Stimulated activated CD4-positive, alpha-beta T cell treated with anti-CD3 and anti-CD28 coated beads, Interleukin-4, amount 100 ng/mL, for 4 hours (primary cell): ENCODE measurements at regions not wholly inside any gene's neighbourhood (a gene's known extent, or its start where the extent isn't known, plus 50 kb on each side); places are given as distances from the start of the nearest gene placed in this dataset.
"Not testable (repeated sequence)": the region's sequence is repeated elsewhere in the genome, so short reads cannot be mapped to it uniquely, and the experiment has no call there.

ENCODE experiments used
- DNase-seq, 2 experiments: peaks; one replicate each; pipeline ENCODE4 v3.0.0-alpha.2; 2020

GRCh38 chr5:32534041-32534440 is 51.3 kb upstream of the SUB1 start:
- DNase-seq, result no peak

GRCh38 chr5:32531885-32532520 is 53.4 kb upstream of the SUB1 start:
- peak in 1 of 2 experiments; percentile 56 for DNase-seq

- not testable (repeated sequence) for DNase-seq
These were observed 58.0 kb upstream of the SUB1 start for GRCh38 chr5:32527321-32527720.

- DNase-seq, result no peak
These were observed 58.5 kb upstream of the SUB1 start for GRCh38 chr5:32526810-32527209.

DNA sequence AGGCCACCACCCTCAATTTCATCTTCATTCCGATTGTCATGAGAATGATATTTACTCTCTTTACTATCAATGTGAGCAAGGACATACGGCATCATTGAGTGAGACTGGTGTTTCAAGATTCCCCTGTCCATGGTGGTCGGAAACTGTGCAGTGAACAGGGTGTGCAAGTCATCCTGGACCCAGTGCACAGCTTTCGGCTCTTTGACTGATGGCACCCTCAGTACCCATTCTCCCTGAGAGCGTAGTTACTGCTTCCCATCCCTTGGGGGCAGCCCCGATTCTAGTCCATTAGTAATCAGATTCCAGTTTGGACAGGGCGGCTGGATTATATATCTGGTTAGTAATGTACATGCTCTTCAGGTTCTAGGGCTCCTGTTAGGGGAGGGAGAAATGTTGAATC is 61.7 kb upstream of the SUB1 start:
- DNase-seq, result no peak

DNA sequence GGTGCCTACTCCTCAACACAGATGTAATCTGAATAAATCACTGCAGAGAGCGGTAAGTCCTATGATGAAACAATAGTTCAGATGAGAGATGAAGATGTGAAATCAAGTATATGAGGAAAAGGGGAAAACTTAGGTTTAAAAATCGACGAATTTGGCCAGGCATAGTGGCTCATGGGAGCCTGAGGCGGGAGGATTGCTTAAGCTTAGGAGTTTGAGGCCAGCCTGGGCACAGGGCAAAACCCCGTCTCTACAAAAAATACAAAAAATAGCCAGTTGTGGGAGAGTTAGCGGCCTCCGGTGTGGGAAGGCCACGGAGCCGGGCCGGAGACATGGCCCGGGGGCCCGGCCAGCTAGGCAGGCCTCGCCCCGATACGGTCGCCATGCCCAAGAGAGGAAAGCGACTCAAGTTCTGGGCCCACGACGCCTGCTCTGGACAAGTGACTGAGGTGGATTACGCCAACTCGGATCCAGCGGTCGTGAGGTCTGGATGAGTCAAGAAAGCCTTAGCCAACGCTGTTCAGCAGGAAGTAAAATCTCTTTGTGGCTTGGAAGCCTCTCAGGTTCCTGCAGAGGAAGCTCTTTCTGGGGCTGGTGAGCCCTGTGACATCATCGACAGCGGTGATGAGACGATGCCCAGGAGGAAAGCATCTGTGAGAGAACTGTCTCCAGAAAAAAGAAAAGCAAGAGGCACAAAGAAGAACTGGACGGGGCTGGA is 62.8 kb upstream of the SUB1 start:
- DNase-seq, result peak in 1 of 2 experiments; percentile 30

GRCh38 chr5:32521481-32521880 is 63.9 kb upstream of the SUB1 start:
- no peak for DNase-seq

DNA sequence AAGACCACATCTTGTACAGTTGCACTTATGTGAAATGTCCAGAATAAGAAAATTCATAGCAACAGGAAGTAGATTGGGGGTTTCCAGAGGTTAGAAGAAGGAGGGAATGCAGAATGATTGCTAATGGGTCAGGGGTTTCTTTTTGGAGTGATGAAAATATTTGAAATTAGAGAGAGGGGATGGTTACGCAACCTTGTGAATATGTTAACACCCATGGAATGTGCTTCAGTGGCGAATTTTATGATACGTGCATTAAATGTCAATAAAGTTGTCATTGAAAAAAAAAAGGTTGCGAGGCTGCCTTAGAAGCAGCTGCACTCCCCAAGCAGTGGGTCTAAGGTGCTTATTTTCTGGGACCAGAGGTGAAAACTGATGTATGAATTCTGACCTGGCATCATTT is 64.4 kb upstream of the SUB1 start:
- no peak for DNase-seq

DNA sequence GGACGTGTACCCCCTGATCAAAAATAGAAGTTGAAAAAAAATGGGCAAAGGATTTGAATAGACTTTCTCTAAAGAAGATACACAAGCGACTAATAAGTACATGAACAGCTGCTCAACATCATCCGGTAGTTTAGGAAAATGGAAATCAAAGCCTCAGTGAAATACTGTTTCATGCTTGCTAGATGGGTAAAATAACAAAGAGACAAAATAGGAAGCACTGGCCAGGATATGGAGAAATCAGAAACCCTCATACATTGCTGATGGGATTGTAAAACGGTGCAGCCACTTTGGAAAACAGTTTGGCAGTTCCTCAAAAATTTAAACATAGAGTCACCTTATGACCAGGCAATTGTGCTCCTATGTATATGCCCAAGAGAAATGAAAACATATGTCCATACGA is 65.0 kb upstream of the SUB1 start:
- no peak for DNase-seq

DNA sequence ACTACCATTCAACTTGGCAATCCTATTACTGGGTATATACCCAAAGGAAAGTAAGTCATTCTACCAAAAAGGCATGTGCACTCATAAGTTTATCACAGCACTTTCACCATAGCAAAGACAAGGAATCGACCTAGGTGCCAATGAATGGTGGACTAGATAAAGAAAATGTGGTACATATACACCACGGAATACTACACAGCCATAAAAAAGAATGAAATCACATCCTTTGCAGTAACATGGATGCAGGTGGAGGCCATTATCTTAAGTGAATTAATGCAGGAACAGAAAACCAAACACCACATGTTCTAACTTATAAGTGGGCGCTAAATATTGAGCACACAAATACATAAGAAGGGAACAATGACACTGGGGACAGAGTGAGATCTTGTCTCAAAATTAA is 65.8 kb upstream of the SUB1 start:
- no peak for DNase-seq

DNA sequence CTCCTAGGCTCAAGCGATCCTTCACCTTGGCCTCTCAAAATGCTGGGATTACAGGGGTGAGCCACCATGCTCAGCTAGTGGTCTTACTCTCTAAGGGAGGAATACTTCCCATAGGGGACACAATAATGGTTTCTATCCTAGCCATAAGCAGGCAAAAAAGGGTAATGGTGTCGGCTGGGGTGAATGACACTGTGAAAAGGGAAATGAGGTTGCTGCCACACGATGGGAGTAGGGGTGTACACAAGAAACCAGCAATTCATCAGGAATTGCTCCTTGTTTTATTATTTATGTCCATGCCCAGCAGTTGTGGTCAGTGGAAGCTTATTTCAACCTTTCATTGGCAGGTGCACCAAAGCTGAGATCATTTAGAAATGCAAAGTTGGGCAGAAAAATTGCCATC is 70.3 kb upstream of the ZFR start:
- DNase-seq, result no peak

DNA sequence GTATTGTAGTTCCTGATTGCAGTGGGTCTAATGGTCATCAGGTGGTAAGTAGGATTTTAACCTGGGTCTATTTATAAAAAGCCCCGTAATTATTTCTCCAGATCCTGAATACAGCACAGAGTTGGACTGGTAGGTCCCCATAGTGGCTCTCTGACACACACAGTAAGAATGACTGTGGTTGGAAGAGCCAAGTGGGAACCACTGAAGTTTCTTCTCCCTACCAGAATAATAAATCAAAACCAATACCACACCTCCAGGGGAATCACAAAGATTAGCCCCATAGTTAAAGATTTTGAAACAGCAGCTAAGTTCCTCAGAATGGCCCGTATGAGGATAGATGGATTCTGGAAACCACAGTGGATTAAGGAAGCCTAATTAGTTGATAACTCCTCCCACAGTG is 68.4 kb upstream of the ZFR start:
- no peak for DNase-seq

GRCh38 chr5:32511776-32512374 is 67.3 kb upstream of the ZFR start:
- DNase-seq, result no peak

GRCh38 chr5:32510860-32511259 is 66.3 kb upstream of the ZFR start:
- DNase-seq, result no peak

DNA sequence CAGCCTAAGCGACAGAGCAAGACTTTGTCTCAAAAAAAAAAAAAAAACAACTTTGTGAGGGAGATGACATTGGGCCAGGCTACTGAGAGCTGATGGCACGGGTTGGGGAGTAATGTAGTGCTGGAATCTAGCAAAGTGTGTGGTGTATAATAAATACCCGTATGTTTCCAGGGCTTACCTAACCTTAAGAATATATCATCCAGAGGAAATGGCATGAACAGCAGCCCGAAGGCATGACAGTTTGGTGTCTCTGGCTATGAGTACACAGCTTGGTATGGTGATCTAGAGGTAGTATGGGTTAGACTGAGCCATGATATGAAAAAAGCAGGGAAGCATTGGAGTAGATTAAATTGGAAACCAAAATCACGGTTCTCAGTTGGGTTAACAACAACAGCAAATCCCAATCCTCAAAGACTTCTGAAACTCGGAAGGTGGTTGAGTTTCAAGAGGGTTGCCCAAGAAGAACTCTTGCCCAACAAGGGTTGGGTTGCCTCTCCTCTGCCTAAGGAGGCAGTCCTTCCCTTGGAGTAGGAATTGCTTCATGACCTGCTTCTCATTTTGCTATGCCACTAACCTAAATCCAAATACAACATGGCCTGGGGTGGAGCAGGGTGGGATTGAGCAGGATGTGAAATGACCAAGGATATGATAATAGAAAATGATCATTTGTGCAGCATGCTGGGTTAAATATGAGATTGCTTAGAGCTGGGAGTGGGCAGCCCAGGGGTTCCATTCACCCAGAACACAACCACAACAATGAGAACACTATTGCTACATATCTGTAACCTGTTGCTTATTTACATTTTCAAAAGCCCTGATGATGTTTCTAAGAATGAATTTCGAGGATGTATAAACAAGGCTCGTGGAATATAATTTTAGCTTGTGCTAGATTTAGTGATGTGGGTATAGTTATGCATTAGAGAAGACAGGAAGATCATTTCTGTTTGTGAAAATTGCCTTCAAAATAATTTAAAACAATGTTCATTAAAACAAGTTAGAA is 64.6 kb upstream of the ZFR start:
- no peak for DNase-seq

DNA sequence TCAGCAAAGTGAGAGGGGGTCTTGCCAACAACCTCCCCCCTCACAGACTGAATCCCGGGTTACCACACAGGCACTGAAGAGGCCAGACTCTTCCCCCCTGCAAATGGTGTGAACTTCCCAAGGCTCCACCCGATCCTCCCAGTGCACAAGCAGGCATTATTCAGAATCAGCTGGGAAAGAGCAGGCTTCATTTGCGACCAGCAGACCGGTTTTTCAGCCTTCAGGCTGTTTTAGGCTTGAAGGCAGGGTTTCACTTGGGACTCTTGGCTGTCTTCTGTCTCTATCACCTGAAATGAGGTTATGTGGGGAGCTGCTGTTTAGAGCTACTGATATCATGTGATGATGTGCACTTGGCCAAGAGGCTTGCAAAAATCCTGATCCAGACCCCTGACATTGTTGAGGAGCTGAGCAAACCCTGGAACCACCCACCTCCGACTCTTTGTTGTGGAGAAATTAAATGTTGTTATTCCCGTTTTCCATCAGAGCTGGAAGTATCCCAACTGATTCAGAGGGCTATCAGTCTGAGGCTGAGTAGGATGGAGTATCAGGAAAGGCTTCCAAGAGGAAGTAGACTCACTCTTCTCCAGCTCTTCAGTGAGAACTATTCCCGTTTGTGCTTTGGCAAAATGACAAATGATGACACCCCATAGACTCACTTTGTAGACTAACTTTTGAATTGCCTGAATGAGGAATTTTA is 63.3 kb upstream of the ZFR start:
- no peak for DNase-seq

- no peak for DNase-seq
These were observed 62.3 kb upstream of the ZFR start for GRCh38 chr5:32506799-32507198.

GRCh38 chr5:32506201-32506661 is 61.7 kb upstream of the ZFR start:
- no peak for DNase-seq

DNA sequence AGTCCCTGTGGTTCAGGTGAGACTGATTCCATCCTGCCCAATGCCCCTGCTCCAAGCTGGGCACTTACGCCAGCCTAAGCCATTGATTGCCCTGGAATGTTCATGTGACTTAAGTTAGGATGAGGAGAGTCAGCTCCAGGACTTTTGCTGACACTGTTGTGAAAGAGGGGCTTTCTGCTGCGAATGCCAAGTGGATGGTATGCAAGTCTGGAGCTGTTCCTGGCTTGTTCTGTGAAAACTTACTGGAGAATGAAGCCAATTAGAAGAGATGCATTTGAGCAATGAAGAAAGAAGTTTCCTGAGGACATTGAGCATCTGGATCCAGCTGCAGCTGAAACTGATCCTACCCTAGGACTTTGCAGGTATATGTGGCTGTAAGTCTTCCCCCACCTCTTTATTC is 61.2 kb upstream of the ZFR start:
- no peak for DNase-seq

DNA sequence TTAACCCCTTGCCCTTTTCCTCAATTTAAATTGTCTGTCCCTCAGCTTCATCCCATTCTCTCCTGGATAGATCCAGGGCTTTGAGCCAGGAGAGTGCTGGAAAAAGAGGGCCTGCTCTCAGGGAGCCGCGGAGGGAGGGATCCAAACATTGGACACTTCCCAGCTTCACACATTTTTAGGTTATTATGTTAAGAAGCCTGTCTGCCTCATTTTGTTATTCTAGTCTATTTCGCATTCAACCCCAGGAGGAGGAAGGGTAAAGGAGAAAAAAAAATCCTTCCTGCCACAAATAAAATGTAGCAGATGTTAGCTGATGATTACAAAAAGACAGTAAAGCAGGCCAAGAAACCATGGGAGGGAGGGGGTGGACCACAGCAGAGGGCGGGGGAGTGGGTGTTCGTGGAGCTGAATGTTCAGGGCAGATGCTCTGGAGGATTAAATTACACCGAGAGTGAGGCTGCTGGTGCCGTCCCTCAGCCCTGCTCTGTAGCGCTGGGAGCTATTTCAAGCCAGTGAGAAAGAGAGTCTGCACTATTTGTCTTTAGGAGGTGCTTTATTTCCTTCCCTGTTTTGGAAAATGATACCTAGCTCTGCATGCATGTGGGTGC is 60.6 kb upstream of the ZFR start:
- peak in 1 of 2 experiments; percentile 7 for DNase-seq

DNA sequence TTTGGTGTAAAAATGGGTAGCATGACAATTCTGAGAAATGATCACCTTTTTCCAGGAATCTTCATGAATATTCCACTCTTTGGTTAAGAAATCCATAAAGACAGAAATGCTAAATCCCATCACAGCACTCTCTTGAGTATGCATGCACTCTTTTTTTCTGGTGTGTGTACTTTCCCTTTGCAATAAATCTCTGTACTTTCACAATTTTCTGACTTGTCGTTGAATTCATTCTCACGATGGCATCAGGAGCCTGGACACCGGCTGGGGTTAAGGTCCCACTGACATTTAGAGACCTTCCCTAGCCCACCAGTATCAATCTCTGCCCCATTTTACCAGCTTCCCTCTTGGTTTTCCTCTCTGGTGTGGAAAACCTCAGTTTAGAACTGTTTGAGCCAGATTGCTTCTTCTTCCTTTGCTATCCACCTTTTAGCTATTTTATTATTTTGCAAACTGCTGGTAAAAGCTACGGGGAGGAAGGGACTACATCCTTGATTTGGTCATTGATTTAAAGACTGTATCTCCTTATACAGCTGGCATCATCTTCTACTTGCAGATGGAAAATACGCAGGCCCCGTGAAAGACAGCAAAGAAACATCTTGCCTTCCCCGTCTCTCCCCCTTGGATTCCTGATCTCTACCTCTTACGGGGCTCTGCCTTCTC is 59.9 kb upstream of the ZFR start:
- no peak for DNase-seq
